HG03378 (cell line): ENCODE measurements at regions not wholly inside any gene's neighbourhood (a gene's known extent, or its start where the extent isn't known, plus 50 kb on each side); places are given as distances from the start of the nearest gene placed in this dataset.
"Not testable (repeated sequence)": the region's sequence is repeated elsewhere in the genome, so short reads cannot be mapped to it uniquely, and the experiment has no call there.

Source experiments
- ATAC-seq: cut with Tn5 transposase; IDR thresholded peaks from one replicate; pipeline ENCODE4 v1.9.1; 2021; ENCODE audit warnings: mild to moderate bottlenecking, moderate library complexity; ENCODE audit not compliant: unreplicated experiment

- no peak for ATAC-seq
Measured at GRCh38 chr7:25727446-25727845, 424.6 kb upstream of the NFE2L3 start.

DNA sequence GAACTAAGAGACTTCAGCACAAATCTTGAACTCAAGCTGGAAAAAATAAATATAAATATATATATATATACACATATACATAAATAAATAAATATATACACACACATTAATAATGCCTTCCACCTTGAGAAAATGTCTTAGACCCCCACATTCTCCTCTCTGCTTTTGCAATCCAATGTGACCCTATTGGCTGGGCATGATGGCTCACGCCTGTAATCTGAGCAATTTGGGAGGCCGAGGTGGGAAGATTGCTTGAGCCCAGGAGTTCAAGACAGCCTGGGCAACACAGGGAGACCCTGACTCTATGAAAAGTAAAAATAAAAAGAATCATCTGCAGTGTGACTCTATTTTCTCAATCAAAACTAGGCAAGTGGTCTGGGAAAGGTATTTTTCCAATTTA lies 424.1 kb upstream of the NFE2L3 start:
- ATAC-seq, result no peak

DNA sequence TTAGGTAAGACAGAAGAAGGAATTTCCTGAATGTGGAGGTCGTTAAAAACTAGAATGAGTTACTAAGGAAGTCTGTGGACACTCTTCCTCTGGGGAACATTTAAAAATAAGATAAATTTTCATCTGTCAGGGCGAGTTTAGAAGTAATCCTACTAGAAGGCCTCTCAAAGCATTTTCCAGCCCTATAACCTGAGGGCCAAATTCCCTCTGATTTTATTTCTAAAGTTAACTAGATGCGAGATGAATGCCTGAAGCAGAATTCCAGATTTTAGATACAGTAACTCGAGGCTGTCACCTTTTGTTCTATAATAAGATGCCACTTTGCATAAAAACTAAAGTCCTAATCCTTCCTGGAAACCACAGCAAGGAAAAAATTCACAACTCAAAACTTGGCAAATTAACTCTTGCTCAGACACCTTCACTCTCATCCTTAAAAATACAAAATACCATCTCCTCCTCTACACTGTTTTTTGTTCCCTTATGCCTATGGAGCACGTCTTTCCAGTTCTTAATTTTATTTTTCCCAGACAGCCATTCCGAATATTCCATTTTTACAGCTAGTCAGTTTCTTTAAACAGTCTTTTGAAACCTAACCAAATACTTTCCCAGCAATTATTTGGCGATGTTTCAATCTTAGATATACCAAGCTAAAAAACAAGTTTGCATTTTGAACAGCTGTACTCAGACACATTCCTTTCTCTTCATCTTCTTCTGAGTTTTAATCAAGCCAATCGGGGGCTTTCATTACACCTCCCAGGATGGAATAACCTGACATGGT lies 420.7 kb upstream of the NFE2L3 start:
- ATAC-seq, result no peak

- no peak for ATAC-seq
Measured at GRCh38 chr7:25731846-25732245, 420.2 kb upstream of the NFE2L3 start.

DNA sequence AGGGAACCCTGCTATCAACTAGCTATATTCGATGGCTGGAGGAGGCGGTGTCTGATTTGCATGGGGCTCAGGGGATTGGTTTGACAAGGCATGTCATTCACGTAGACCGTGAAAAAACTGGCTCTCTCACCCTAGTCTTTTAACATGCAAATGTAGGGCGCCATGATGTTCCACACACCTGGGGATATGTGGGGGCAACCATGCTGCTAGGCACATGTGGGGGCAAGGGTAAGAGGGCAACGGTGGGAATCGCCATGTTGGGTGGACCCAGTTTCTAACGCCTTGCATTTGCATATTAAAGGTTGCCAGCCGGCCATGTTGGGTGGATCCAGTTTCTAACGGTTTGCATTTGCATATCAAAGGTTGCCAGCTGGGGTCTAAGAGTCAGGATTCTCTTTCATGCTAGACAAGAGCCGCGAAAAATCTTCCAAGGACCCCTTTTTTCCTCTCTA lies 419.2 kb upstream of the NFE2L3 start:
- ATAC-seq, result no peak

DNA sequence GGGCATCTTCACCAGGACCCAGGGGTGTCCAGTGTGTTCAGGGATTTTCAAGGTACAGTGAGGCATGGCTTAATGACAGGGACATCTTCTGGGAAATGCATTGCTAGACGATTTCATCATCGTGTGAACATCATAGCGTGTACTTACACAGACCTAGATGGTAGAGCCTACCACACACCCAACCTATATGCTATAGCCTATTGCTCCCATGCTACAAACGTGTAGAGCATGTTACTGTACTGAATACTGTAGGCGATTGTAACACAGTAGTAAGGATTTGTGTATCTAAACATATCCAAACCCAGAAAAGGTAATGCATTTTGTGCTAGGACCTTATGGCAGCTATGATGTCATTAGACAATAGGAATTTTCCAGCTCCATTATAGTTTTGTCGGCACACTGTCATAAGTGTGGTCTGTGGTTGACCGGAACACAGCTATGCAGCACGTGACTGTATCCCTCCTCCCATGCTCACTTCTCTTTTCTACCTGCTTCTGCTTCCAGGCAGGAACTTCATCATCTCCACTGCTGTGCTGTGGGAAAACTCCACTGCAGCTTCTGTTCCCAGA lies 416.2 kb upstream of the NFE2L3 start:
- ATAC-seq, result no peak

- no peak for ATAC-seq
Measured at GRCh38 chr7:25738528-25738927, 413.5 kb upstream of the NFE2L3 start.

DNA sequence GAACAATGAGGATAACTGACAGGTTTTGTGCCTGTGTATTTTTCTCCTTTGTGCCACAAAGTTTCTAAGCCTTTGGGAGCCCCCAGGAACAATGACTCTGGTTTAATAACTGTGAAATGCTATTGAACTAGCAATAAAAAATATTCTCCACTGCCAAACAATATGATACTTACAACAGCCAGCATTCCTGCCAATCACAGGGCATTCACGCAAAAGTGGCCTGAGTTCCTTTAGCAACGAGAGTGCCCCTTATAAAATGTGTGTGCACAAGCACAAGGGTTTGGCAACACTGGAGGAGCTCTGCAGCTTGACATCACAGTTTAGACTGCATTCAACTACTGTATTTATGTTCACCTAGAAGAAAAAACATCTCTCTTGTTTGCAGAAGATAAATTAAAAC lies 412.9 kb upstream of the NFE2L3 start:
- no peak for ATAC-seq

GRCh38 chr7:25742316-25742715 lies 409.7 kb upstream of the NFE2L3 start:
- no peak for ATAC-seq

- not testable (repeated sequence) for ATAC-seq
Measured at GRCh38 chr7:25743670-25744451, 408.1 kb upstream of the NFE2L3 start.

- ATAC-seq, result no peak
Measured at GRCh38 chr7:25750744-25751508, 401.1 kb upstream of the NFE2L3 start.

GRCh38 chr7:25752154-25752553 lies 399.8 kb upstream of the NFE2L3 start:
- ATAC-seq, result no peak

GRCh38 chr7:25752967-25753791 lies 398.8 kb upstream of the NFE2L3 start:
- ATAC-seq, result no peak

DNA sequence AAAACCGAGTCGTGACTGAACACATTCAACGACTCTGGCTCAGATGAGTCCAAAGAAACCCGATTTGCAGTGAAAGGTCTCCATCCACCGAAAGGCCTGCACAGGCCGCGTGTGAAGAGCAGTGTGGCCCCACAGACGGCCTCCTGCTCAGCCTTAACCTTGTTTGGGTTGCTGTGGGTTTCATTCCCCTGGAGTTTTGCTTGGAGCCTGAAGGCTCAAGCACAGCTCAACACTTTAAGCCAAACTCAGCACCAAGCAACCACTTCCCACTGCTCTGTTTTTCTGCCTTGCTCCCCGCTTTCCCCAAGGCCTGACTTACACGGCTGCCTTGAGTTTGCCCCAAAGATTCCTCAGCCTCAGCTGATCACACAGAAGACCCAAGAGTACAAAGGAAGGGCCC lies 398.2 kb upstream of the NFE2L3 start:
- ATAC-seq, result no peak

- no peak for ATAC-seq
Measured at GRCh38 chr7:25754333-25754732, 397.7 kb upstream of the NFE2L3 start.

- ATAC-seq, result no peak
Measured at GRCh38 chr7:25754751-25755150, 397.2 kb upstream of the NFE2L3 start.

GRCh38 chr7:25756601-25757000 lies 395.4 kb upstream of the NFE2L3 start:
- no peak for ATAC-seq

DNA sequence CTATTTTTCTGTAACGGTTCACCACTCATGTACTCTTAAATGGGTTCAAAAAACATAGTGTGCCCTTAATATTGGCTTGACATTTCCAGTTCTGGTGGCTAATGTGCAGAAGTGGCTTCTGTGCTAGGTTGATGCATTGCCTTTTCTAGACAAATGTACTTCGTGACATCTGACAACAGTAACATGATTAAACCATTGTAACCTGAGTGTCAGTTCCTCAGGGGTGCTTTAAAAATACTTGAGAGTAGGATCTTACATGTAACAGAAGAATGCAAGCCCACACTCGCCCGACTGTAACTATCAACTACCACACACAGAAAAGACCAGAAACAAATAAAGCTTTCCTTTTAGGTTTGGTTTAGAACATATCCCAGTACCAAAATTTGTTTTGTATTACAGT lies 393.4 kb upstream of the NFE2L3 start:
- no peak for ATAC-seq

GRCh38 chr7:25759286-25759685 lies 392.7 kb upstream of the NFE2L3 start:
- no peak for ATAC-seq

GRCh38 chr7:25759748-25760147 lies 392.2 kb upstream of the NFE2L3 start:
- ATAC-seq, result no peak
